CD14-positive monocyte (primary cell): ENCODE measurements at regions not wholly inside any gene's neighbourhood (a gene's known extent, or its start where the extent isn't known, plus 50 kb on each side); places are given as distances from the start of the nearest gene placed in this dataset.

Source experiments
- DNase-seq, 3 donors: peaks; one replicate each; pipeline ENCODE4 v3.0.0-alpha.2; 2011 to 2022
- H2AFZ ChIP-seq: 2 replicates; pipeline ENCODE4 v1.6.0; 2012; ENCODE audit warnings: mild to moderate bottlenecking, low read depth, low read length, inconsistent platforms; ENCODE audit not compliant: insufficient read depth, poor library complexity, severe bottlenecking
- H3K27ac ChIP-seq, 2 donors: 1 replicate in 1 of 2; 2 replicates in 1 of 2; pipeline ENCODE4 v1.5.1; 2012 to 2013; ENCODE audit warnings: low read length in 2 of 2, control low read depth in 1 of 2, inconsistent platforms in 1 of 2, low read depth in 1 of 2, mild to moderate bottlenecking in 1 of 2
- H3K27me3 ChIP-seq, 2 donors: one replicate each; pipeline versions ENCODE4 v1.6.0 to v1.6.1; 2011 to 2013; ENCODE audit warnings: low read length in 2 of 2; ENCODE audit not compliant: control insufficient read depth in 2 of 2, insufficient read depth in 2 of 2
- H3K36me3 ChIP-seq, 2 donors: replicated peaks in 1 of 2; 1 replicate in 1 of 2; 2 replicates in 1 of 2; pipeline versions ENCODE4 v1.5.1 to v1.6.1; 2012 to 2013; ENCODE audit warnings: low read length in 2 of 2, control low read depth in 1 of 2, inconsistent platforms in 1 of 2, mild to moderate bottlenecking in 1 of 2; ENCODE audit not compliant: insufficient read depth in 2 of 2, control insufficient read depth in 1 of 2
- H3K4me1 ChIP-seq, 2 donors: 1 replicate in 1 of 2; 2 replicates in 1 of 2; pipeline versions ENCODE4 v1.5.1 to v1.6.1; 2012 to 2013; ENCODE audit warnings: low read length in 2 of 2, control low read depth in 1 of 2, inconsistent platforms in 1 of 2, mild to moderate bottlenecking in 1 of 2, moderate library complexity in 1 of 2; ENCODE audit not compliant: insufficient read depth in 2 of 2, control insufficient read depth in 1 of 2
- H3K4me2 ChIP-seq: replicated peaks from 2 replicates; pipeline ENCODE3; 2012; ENCODE audit warnings: low read length, moderate library complexity, mild to moderate bottlenecking; ENCODE audit not compliant: poor library complexity, severe bottlenecking; ENCODE audit errors: extremely low read depth
- H3K4me3 ChIP-seq, 3 experiments: fragments of 200-600 bp in 1 of 3; sonication (generic) in 1 of 3; replicated peaks in 1 of 3; 1 replicate in 2 of 3; 2 replicates in 1 of 3; pipeline ENCODE4 v1.5.1; 2011 to 2013; ENCODE audit warnings: low read length in 3 of 3, mild to moderate bottlenecking in 3 of 3, control low read depth in 2 of 3, low read depth in 2 of 3, inconsistent platforms in 1 of 3, moderate library complexity in 1 of 3
- H3K79me2 ChIP-seq: 2 replicates; pipeline ENCODE4 v1.6.0; 2012; ENCODE audit warnings: mild to moderate bottlenecking, control low read depth, inconsistent platforms, low read length, moderate library complexity; ENCODE audit not compliant: insufficient read depth
- H3K9ac ChIP-seq: 2 replicates; pipeline ENCODE4 v1.6.0; 2017; ENCODE audit warnings: low read length, mild to moderate bottlenecking; ENCODE audit not compliant: insufficient read depth, poor library complexity, severe bottlenecking
- H3K9me3 ChIP-seq, 2 donors: replicated peaks in 1 of 2; 1 replicate in 1 of 2; 2 replicates in 1 of 2; pipeline versions ENCODE4 v1.5.1 to v1.6.1; 2012 to 2013; ENCODE audit warnings: low read length in 2 of 2, control low read depth in 1 of 2; ENCODE audit not compliant: control insufficient read depth in 1 of 2, insufficient read depth in 1 of 2
- H4K20me1 ChIP-seq: 2 replicates; pipeline ENCODE4 v1.6.0; 2012; ENCODE audit warnings: mild to moderate bottlenecking, low read length, control low read depth, moderate library complexity; ENCODE audit not compliant: insufficient read depth
- H3K27ac Mint-ChIP-seq, 7 donors: one replicate each; pipeline ENCODE4 v1.8.0; 2020; ENCODE audit warnings: mild to moderate bottlenecking in 7 of 7, mixed read lengths in 7 of 7, moderate library complexity in 6 of 7, inconsistent platforms in 2 of 7
- H3K27me3 Mint-ChIP-seq, 3 donors: one replicate each; pipeline ENCODE4 v1.8.0; 2021 to 2022; ENCODE audit warnings: low read depth in 3 of 3, mild to moderate bottlenecking in 3 of 3, mixed read lengths in 3 of 3, moderate library complexity in 3 of 3, inconsistent platforms in 1 of 3
- H3K36me3 Mint-ChIP-seq, 2 donors: one replicate each; pipeline ENCODE4 v1.8.0; 2020; ENCODE audit warnings: mixed read lengths in 2 of 2, inconsistent platforms in 1 of 2, mild to moderate bottlenecking in 1 of 2
- H3K4me1 Mint-ChIP-seq: one replicate; pipeline ENCODE4 v1.8.0; 2020; ENCODE audit warnings: mild to moderate bottlenecking, mixed read lengths
- H3K4me3 Mint-ChIP-seq, 2 donors: one replicate each; pipeline ENCODE4 v1.8.0; 2020; ENCODE audit warnings: mild to moderate bottlenecking in 2 of 2, mixed read lengths in 2 of 2, moderate library complexity in 1 of 2
- H3K9me3 Mint-ChIP-seq, 7 donors: one replicate each; pipeline ENCODE4 v1.8.0; 2020 to 2022; ENCODE audit warnings: mixed read lengths in 7 of 7, mild to moderate bottlenecking in 6 of 7, moderate library complexity in 6 of 7, inconsistent platforms in 2 of 7
- WGBS: methylation state at CpG from one replicate; pipeline ENCODE4 v1.1.5; 2013; ENCODE audit warnings: missing lambda C conversion rate; ENCODE audit not compliant: insufficient coverage; 5-methylcytosine and 5-hydroxymethylcytosine counted together
- intact Hi-C, 2 donors: fragments of 100-400 bp; cut with micrococcal nuclease; formaldehyde crosslinking; loops; one replicate each; pipeline versions ENCODE4 v1.15.0 to v1.15.1; 2023
- TF ChIP-seq, protein P1 (sequence below): fragments of 200-600 bp; IDR thresholded peaks from one replicate; pipeline ENCODE4 v1.8.0; 2022; ENCODE audit warnings: antibody characterized with exemption, mild to moderate bottlenecking

DNA sequence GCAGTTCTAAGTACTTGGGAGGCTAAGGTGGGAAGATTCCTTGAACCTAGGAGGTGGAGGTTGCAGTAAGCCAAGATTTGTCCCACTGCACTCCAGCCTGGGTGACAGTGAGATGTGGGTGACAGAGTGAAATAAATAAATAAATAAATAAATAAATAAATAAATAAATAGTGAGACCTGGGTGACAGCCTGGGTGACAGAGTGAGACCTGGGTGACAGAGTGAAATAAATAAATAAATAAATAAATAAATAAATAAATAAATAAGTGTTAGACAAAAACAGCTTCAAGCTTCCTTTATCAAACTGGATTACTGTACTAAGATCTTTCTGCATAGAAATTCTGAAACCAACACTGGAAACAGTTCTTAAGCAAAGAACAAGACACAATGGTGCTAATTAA, 71.8 kb upstream of the BMP2K start:
- peak overlapping the region in 1 of 7 donors; percentile 23 for H3K27ac Mint-ChIP-seq
- Histone ChIP-seq H3K4me2 (no peak overlapping the region), H3K9ac (no peak overlapping the region), H3K27me3 (no peaks in the 10 kb centered on the region), H2AFZ (no peak overlapping the region), H3K4me3 (no peak overlapping the region), H3K36me3 (no peaks in the 10 kb centered on the region), H4K20me1 (no peaks in the 10 kb centered on the region), H3K9me3 (peaks cover 9 to 12% of the 10 kb centered on the region in 2 donors), H3K79me2 (no peaks in the 10 kb centered on the region), H3K27ac (no peak overlapping the region), H3K4me1 (peaks cover 9 to 11% of the 10 kb centered on the region in 2 donors)
- H3K9me3 Mint-ChIP-seq: peaks cover 9 to 19% (median 17%) of the 10 kb centered on the region in 7 donors
- H3K4me1 Mint-ChIP-seq: peaks cover 19% of the 10 kb centered on the region
- H3K27me3 Mint-ChIP-seq: peaks cover 0 to 3% (median 0%) of the 10 kb centered on the region in 3 donors
- TF ChIP-seq, protein P1, sequence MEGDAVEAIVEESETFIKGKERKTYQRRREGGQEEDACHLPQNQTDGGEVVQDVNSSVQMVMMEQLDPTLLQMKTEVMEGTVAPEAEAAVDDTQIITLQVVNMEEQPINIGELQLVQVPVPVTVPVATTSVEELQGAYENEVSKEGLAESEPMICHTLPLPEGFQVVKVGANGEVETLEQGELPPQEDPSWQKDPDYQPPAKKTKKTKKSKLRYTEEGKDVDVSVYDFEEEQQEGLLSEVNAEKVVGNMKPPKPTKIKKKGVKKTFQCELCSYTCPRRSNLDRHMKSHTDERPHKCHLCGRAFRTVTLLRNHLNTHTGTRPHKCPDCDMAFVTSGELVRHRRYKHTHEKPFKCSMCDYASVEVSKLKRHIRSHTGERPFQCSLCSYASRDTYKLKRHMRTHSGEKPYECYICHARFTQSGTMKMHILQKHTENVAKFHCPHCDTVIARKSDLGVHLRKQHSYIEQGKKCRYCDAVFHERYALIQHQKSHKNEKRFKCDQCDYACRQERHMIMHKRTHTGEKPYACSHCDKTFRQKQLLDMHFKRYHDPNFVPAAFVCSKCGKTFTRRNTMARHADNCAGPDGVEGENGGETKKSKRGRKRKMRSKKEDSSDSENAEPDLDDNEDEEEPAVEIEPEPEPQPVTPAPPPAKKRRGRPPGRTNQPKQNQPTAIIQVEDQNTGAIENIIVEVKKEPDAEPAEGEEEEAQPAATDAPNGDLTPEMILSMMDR: no peak
- H3K4me3 Mint-ChIP-seq: no peak overlapping the region
- peaks cover 0 to 4% of the 10 kb centered on the region in 2 donors for H3K36me3 Mint-ChIP-seq
- intact Hi-C loops: no loop called here
- no peak for DNase-seq

DNA sequence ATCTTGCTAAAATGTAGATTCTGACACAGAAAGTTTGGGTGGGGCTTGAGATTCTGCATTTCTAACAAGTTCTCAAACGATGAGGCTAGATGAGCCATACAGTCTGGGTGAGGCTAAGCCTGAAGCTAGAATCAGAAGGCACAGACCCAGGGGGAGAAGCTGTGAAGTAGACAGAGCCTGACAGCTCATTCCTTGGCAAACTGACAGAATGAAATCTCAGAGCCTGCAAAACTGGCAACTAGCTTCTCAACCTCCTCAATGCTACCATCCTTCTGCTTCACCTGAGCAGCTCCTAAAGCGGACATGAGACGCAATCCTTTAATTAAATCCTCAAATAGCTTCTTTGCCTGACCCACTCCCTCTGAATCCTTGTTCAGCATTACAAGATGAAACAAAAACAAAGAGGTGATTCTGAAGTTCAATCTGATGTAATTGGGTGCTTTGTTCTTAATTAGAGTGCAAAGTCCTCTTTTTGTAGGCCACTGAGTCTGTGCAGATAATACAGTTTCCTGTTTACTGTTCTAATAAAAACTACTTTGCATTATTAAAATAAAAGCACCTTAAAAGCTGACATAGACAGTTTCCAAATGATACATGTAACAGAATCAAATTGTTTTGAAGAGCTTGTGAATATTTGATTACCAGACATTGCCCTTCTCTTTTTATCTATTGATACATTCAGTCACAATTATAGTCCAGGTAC, 71.0 kb upstream of the BMP2K start:
- no peaks in the 10 kb centered on the region for H3K36me3 ChIP-seq
- Mint-ChIP-seq H3K4me3 (no peak overlapping the region), H3K9me3 (peaks cover 9 to 20% (median 17%) of the 10 kb centered on the region in 7 donors), H3K36me3 (peaks cover 0 to 4% of the 10 kb centered on the region in 2 donors), H3K27ac (no peak overlapping the region), H3K4me1 (peaks cover 19% of the 10 kb centered on the region), H3K27me3 (peaks cover 0 to 3% (median 3%) of the 10 kb centered on the region in 3 donors)
- no peaks in the 10 kb centered on the region for H4K20me1 ChIP-seq
- no peaks in the 10 kb centered on the region for H3K27me3 ChIP-seq
- no peaks in the 10 kb centered on the region for H3K79me2 ChIP-seq
- DNase-seq: no peak
- intact Hi-C loops: no loop called here
- no peak overlapping the region for H3K4me2 ChIP-seq
- TF ChIP-seq, protein P1: no peak
- peaks cover 9 to 11% of the 10 kb centered on the region in 2 donors for H3K4me1 ChIP-seq
- WGBS: 89% methylated on average over 2 of the region's 3 CpGs
- no peak overlapping the region for H3K4me3 ChIP-seq
- H3K9ac ChIP-seq: no peak overlapping the region
- H2AFZ ChIP-seq: no peak overlapping the region
- H3K9me3 ChIP-seq: peaks cover 9 to 12% of the 10 kb centered on the region in 2 donors
- no peak overlapping the region for H3K27ac ChIP-seq
